ENCODE measurements at regions not wholly inside any gene's neighbourhood (a gene's known extent, or its start where the extent isn't known, plus 50 kb on each side); places are given as distances from the start of the nearest gene placed in this dataset.
"Not testable (repeated sequence)": the region's sequence is repeated elsewhere in the genome, so short reads cannot be mapped to it uniquely, and the experiment has no call there.

- DNase-seq, result no peak
- intact Hi-C loops (cut with DNase I), result no loop called here
Observed at GRCh38 chr7:51640841-51641240, 324.2 kb upstream of the COBL start.

DNA sequence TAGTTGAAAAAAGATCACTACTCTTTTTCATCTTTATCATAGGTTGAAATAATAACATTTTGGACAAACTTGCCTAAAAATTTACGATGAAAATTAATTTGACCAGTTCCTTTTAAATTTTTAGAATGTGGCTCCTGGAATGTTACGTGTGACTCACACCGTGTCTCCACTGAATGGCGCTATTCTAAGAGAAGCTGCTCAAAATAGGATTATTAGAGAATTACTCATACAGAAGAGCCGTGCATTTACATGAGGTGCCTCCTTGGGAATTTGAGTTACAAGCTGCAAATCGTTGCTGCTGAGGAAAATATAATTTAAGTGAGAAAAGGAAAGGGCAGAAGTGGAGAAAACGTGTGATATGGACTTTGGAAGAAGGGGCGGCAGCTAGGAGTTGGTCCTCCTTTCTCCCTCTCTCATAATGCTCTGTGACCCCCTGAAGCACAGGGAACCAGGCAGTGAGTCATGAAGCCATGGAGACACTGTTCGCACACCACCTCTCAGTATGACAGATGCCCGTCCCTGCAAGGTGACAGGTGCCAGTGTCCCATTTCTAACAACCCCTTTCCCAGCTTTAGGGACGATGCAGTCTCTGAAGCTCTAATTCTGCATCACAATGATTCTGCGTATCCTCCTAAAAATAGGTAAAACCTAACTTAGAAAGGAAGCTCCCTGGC lies 323.2 kb upstream of the COBL start:
- peak in 19 of 42 donors; percentile 12 to 59 (median 31) for DNase-seq
- intact Hi-C loops (cut with DNase I), result no loop called here

- intact Hi-C loops (cut with DNase I), result no loop called here
- DNase-seq, result no peak
Observed at GRCh38 chr7:51636503-51636902, 319.9 kb upstream of the COBL start.

DNA sequence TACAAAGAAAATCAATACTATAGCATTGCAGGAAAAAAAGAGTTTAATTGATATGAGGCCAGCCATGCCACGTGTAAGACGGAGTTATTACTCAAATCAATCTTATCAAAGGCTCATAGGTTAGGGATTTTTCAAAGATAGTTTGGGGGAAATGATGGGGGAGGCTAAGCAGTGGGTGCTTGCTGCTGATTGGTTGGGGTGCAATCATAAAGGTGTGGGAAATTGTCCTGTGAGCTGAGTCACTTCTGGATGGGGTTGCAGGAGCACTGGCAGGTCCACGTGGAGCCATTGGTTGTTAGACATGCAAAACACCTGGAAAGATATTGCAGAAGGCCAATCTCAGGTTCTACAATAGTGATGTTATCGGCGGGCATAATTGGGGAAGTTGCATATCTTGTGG lies 319.2 kb upstream of the COBL start:
- DNase-seq, result no peak
- intact Hi-C loops (cut with DNase I), result no loop called here

- intact Hi-C loops (cut with DNase I), result no loop called here
- no peak for DNase-seq
Observed at GRCh38 chr7:51634538-51634937, 317.9 kb upstream of the COBL start.

- intact Hi-C loops (cut with DNase I), result no loop called here
- no peak for DNase-seq
Observed at GRCh38 chr7:51634025-51634424, 317.4 kb upstream of the COBL start.

GRCh38 chr7:51633596-51633995 lies 317.0 kb upstream of the COBL start:
- DNase-seq, result no peak
- intact Hi-C loops (cut with DNase I), result no loop called here

GRCh38 chr7:51633006-51633405 lies 316.4 kb upstream of the COBL start:
- intact Hi-C loops (cut with DNase I), result no loop called here
- no peak for DNase-seq

- DNase-seq, result no peak
- intact Hi-C loops (cut with DNase I), result no loop called here
Observed at GRCh38 chr7:51630933-51631332, 314.3 kb upstream of the COBL start.

- DNase-seq, result no peak
- intact Hi-C loops (cut with DNase I), result no loop called here
Observed at GRCh38 chr7:51629206-51629605, 312.6 kb upstream of the COBL start.

GRCh38 chr7:51621956-51622355 lies 305.3 kb upstream of the COBL start:
- DNase-seq, result no peak
- intact Hi-C loops (cut with DNase I), result no loop called here

GRCh38 chr7:51620706-51621105 lies 304.1 kb upstream of the COBL start:
- DNase-seq, result no peak
- intact Hi-C loops (cut with DNase I), result no loop called here

DNA sequence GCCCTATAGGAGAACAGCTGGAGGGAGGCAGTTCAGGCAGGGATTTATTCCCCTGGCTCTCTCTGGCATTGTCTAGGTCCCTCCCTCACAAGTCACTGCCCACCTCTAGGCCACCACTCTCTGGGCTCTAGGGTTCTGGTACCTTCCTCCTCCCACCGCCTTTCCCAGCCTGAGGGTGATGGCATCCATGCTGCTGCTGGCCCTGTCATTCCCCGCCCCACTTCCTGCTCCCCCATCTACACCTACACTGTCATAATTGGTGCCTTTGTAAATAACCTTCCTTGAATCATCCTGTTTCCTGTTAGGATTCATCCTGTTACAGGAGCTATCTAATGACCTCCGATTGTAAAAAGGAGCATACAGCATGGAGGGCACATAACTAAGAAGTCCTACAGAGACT lies 303.3 kb upstream of the COBL start:
- intact Hi-C loops (cut with DNase I), result no loop called here
- DNase-seq, result no peak

GRCh38 chr7:51617686-51618085 lies 301.1 kb upstream of the COBL start:
- intact Hi-C loops (cut with DNase I), result no loop called here

DNA sequence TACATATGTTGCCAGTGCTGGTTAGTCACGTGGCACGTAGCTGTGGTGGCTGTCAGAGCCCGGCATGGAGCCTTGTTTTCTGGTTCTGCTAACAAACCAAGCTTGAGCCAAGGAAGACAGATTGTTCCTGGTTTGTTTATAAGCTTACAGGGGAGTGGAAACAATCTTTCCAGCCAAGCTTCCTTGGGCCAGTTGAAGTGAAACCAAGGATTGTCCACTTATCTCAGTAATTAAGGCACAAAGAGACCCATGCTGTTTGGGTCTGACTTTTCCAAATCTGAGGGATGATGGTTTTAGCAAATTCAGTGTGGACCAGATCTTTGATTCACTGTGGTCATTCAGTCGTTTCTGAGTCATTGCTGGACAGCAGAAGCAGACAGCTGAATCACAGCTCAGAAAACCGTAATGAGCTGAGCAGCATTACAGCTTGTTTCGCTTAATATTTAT lies 297.3 kb upstream of the COBL start:
- peak in 1 of 42 donors; percentile 44 for DNase-seq

More at GRCh38 chr7:51617686-51618085, 301.1 kb upstream of the COBL start:
- DNase-seq, result no peak

DNA sequence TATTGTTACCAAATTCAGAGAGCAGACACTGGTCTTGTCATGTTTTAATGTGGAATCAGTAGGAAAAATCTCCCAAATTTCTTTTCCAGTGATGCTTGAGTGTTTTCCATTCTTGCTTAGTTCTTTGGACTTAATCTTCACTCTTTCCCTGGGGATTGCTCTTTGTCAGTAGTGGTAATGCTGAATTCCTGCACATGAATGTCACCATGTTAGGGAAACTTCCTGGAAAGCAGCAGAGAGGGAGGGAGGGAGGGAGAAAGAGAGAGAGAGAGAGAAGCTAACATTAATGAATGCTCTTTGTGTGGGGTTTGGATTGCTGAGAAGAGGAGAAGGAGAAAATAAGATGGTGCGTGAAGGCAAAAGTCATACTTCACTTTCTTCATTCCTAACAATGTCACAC lies 295.3 kb upstream of the COBL start:
- intact Hi-C loops (cut with DNase I), result no loop called here
- no peak for DNase-seq

More for the DNA sequence above, 297.3 kb upstream of the COBL start:
- intact Hi-C loops (cut with DNase I), result no loop called here

DNA sequence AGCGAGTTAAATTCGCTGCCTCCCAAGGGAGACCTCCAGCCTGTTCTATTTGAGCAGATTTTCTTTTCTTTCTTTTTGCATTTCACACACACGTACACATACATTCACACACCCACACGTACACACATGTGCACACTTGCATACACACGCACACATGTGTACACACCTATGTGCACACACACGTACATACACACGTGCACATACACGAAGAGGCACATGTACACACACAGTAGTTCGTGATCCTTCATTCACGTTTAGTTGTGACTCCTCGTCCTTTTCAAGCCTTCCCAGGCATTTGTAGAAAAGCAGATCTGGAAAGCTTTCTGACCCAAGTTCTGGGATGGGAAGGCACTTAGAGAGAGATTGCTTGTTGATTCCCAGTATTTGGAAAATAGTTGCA lies 290.8 kb upstream of the COBL start:
- intact Hi-C loops (cut with DNase I), result no loop called here
- no peak for DNase-seq

DNA sequence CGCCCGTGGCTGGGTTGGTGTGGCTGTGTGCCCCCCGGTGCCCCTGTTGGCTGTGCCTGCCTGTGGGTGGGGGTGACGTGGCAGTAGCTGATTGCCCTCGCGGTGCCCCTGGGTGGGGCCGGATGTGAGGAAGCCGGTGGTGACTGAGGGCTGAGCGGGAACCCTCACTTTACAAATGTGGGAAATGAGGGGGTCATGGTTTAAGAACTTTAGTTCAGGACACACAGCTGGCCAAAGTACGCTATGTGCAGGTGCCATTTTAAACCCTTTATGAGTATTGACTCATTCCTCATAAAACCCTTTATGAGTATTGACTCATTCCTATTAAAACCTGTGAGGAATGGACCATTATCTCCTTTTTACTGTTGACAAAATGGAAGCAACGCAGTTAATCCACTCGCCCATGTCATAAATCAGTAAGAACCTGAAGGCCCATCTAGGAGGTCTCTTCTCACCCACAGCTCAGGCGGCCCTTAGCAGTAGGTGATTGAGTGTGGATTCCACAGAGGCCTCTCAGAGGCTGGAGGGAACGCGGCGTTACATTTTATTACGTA lies 290.1 kb upstream of the COBL start:
- DNase-seq, result no peak

DNA sequence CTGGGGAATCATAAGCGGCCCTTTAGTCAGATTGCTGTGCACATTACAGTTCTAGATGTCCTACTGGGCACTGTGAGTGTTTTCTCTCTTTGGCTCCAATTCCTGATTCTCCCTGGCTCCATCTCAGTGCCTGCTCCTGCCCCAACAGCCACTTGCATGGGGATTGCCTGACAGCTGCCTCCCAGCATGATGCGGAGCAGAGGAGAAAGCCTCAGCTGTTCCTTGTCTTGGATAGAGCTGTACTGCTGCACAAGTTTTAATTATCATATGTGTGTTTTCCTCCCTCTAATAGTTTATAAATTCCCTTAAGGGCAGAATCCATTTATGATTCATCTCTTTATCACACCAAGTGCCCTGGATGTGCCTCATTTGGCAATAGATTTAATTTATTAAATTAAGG lies 285.8 kb upstream of the COBL start:
- no peak for DNase-seq
- intact Hi-C loops (cut with DNase I), result no loop called here

More for the DNA sequence above, 290.1 kb upstream of the COBL start:
- intact Hi-C loops (cut with DNase I), result no loop called here

- no peak for DNase-seq
- intact Hi-C loops (cut with DNase I), result no loop called here
Observed at GRCh38 chr7:51601461-51601860, 284.9 kb upstream of the COBL start.

GRCh38 chr7:51599935-51600334 lies 283.3 kb upstream of the COBL start:
- DNase-seq; intact Hi-C loops (cut with DNase I): not testable (repeated sequence)

Data from head of caudate nucleus (tissue), 42 donors.